ENCODE measurements at regions not wholly inside any gene's neighbourhood (a gene's known extent, or its start where the extent isn't known, plus 50 kb on each side); places are given as distances from the start of the nearest gene placed in this dataset.
A peak's percentile ranks its signal among the peaks of the same experiment; 100 is the strongest.

DNA sequence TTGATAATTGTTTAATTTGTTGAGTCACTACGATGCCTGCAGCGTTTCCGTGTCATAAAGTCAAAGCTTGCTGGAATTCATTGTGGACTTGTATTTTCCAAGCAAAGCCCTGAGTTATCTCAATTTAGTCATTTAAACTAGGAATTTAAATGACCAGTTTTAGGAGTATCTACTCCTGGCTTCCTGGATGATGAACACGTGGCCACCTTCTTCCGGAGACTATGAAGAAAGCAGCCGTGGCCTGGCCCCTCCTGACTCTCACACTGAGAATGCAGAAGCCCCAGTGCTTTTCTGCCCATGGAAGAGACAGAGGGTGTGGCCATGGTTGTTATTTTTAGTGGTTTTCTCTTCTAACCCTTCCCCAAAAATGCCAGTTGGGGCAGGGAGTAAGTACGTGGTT lies 250.7 kb upstream of the GATB start:
- Mint-ChIP-seq H3K4me3 (no peak overlapping the region), H3K36me3 (ENCODE audit: low read depth) (no peaks in the 10 kb centered on the region), H3K27ac (peak overlapping the region; percentile 70), H3K4me1 (peaks cover 39% of the 10 kb centered on the region), H3K27me3 (no peaks in the 10 kb centered on the region)
- no peaks in the 10 kb centered on the region for H3K9me3 ChIP-seq (ENCODE audit: control insufficient read depth, low read length, poor library complexity, severe bottlenecking)
- ATAC-seq, result no peak
- DNase-seq, result no peak

GRCh38 chr4:152010710-152011079 lies 249.9 kb upstream of the GATB start:
- peak overlapping the region; percentile 70 for H3K27ac Mint-ChIP-seq
- DNase-seq (no peak), ATAC-seq (peak; percentile 87)
- no peaks in the 10 kb centered on the region for H3K36me3 Mint-ChIP-seq (ENCODE audit: low read depth)
- H3K4me1 Mint-ChIP-seq, result peaks cover 39% of the 10 kb centered on the region
- H3K4me3 Mint-ChIP-seq, result peak overlapping the region; percentile 67
- H3K27me3 Mint-ChIP-seq, result peaks cover under 1% of the 10 kb centered on the region
- no peaks in the 10 kb centered on the region for H3K9me3 ChIP-seq (ENCODE audit: control insufficient read depth, low read length, poor library complexity, severe bottlenecking)

GRCh38 chr4:152009983-152010709 lies 249.3 kb upstream of the GATB start:
- H3K36me3 Mint-ChIP-seq (ENCODE audit: low read depth), result no peaks in the 10 kb centered on the region
- H3K27me3 Mint-ChIP-seq, result peaks cover 5% of the 10 kb centered on the region
- ATAC-seq, result no peak
- DNase-seq, result no peak
- H3K9me3 ChIP-seq (ENCODE audit: control insufficient read depth, low read length, poor library complexity, severe bottlenecking), result no peaks in the 10 kb centered on the region
- peaks cover 39% of the 10 kb centered on the region for H3K4me1 Mint-ChIP-seq
- peak overlapping the region; percentile 70 for H3K27ac Mint-ChIP-seq
- H3K4me3 Mint-ChIP-seq, result peak overlapping the region; percentile 67

- peak overlapping the region; percentile 70 for H3K27ac Mint-ChIP-seq
- no peaks in the 10 kb centered on the region for H3K36me3 Mint-ChIP-seq (ENCODE audit: low read depth)
- H3K4me3 Mint-ChIP-seq, result no peak overlapping the region
- ATAC-seq, result no peak
- no peaks in the 10 kb centered on the region for H3K9me3 ChIP-seq (ENCODE audit: control insufficient read depth, low read length, poor library complexity, severe bottlenecking)
- H3K4me1 Mint-ChIP-seq, result peaks cover 37% of the 10 kb centered on the region
- no peak for DNase-seq
- H3K27me3 Mint-ChIP-seq, result peaks cover 5% of the 10 kb centered on the region
These were observed 248.3 kb upstream of the GATB start for GRCh38 chr4:152009031-152009670.

DNA sequence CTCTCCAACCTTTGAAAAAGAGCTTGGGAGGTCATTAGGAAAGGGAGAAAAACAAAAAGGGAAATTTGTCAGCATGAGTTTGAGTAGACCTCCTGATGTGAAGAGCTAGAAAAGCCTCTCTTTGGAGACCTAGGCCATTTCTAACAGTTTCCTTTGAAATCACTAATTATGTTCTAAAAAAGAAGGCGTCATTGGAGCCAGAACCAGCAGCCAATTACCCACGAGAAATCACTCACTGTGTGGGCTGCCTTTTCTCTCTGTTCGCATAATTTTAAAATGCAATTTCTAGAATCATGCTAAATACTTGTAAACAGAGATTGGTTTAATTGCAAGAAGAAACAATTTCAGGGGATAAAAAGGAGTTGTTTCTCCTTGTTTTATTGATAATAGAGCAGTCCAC lies 246.3 kb upstream of the GATB start:
- Mint-ChIP-seq H3K27me3 (peaks cover 5% of the 10 kb centered on the region), H3K4me1 (peaks cover 37% of the 10 kb centered on the region), H3K27ac (no peak overlapping the region), H3K4me3 (no peak overlapping the region), H3K36me3 (ENCODE audit: low read depth) (no peaks in the 10 kb centered on the region)
- no peak for DNase-seq
- H3K9me3 ChIP-seq (ENCODE audit: control insufficient read depth, low read length, poor library complexity, severe bottlenecking), result no peaks in the 10 kb centered on the region
- ATAC-seq, result no peak

GRCh38 chr4:152004801-152005200 lies 244.0 kb upstream of the GATB start:
- Mint-ChIP-seq H3K36me3 (ENCODE audit: low read depth) (no peaks in the 10 kb centered on the region), H3K4me1 (peaks cover 19% of the 10 kb centered on the region), H3K4me3 (no peak overlapping the region), H3K27ac (no peak overlapping the region), H3K27me3 (peaks cover 5% of the 10 kb centered on the region)
- ATAC-seq (no peak), DNase-seq (no peak)
- H3K9me3 ChIP-seq (ENCODE audit: control insufficient read depth, low read length, poor library complexity, severe bottlenecking), result no peaks in the 10 kb centered on the region

GRCh38 chr4:152000518-152000917 lies 239.7 kb upstream of the GATB start:
- no peak for DNase-seq
- H3K9me3 ChIP-seq (ENCODE audit: control insufficient read depth, low read length, poor library complexity, severe bottlenecking), result no peaks in the 10 kb centered on the region
- peaks cover 3% of the 10 kb centered on the region for H3K27me3 Mint-ChIP-seq
- H3K4me1 Mint-ChIP-seq, result peaks cover 13% of the 10 kb centered on the region
- no peak for ATAC-seq
- no peak overlapping the region for H3K27ac Mint-ChIP-seq
- H3K4me3 Mint-ChIP-seq, result no peak overlapping the region
- no peaks in the 10 kb centered on the region for H3K36me3 Mint-ChIP-seq (ENCODE audit: low read depth)

DNA sequence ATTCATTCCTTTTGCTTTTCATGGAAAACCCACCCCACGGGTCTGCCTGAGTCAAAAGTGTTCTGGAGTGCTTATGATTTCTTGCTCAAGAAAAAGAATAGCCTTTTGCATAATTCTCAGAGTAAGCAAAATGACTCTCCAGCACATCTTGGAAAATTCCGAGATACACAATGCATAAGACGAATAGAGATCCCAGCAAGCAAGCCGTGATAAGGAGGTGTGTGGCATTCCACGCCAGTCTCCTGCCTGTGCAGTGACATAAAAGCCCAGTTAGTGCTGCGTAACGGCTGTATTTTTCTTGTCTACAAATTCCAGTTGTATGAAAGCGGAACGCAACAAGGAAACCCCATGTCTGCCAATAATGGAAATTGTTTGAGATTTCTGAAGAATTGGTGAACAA lies 237.9 kb upstream of the GATB start:
- DNase-seq (no peak), ATAC-seq (no peak)
- no peaks in the 10 kb centered on the region for H3K9me3 ChIP-seq (ENCODE audit: control insufficient read depth, low read length, poor library complexity, severe bottlenecking)
- Mint-ChIP-seq H3K27me3 (no peaks in the 10 kb centered on the region), H3K27ac (no peak overlapping the region), H3K4me3 (no peak overlapping the region), H3K36me3 (ENCODE audit: low read depth) (no peaks in the 10 kb centered on the region), H3K4me1 (peaks cover 15% of the 10 kb centered on the region)

- no peaks in the 10 kb centered on the region for H3K36me3 Mint-ChIP-seq (ENCODE audit: low read depth)
- no peaks in the 10 kb centered on the region for H3K27me3 Mint-ChIP-seq
- ATAC-seq (no peak), DNase-seq (no peak)
- H3K27ac Mint-ChIP-seq, result no peak overlapping the region
- H3K4me3 Mint-ChIP-seq, result no peak overlapping the region
- H3K9me3 ChIP-seq (ENCODE audit: control insufficient read depth, low read length, poor library complexity, severe bottlenecking), result no peaks in the 10 kb centered on the region
- peaks cover 11% of the 10 kb centered on the region for H3K4me1 Mint-ChIP-seq
These were observed 236.7 kb upstream of the GATB start for GRCh38 chr4:151997461-151997860.

DNA sequence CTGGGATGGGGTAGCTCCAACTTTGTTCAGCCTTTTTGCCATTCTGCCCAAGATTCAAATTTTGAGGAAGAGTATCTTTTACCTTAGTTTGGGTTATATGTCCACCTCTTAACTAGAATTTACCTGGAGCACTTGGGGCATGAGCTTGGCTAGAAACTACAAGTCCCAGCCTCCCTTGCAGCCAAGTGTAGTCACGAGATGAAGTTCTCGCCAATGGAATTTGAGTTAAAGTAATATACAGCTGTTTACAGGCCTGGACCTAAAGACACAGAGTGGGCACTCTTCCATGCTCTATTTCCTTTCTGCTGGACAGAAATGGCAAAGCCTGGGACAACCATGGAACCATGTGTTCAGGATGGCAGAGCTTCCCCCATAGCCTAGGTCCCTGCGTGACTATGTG lies 233.6 kb upstream of the GATB start:
- Mint-ChIP-seq H3K4me3 (no peak overlapping the region), H3K27ac (no peak overlapping the region), H3K27me3 (no peaks in the 10 kb centered on the region), H3K36me3 (ENCODE audit: low read depth) (no peaks in the 10 kb centered on the region), H3K4me1 (peaks cover 33% of the 10 kb centered on the region)
- H3K9me3 ChIP-seq (ENCODE audit: control insufficient read depth, low read length, poor library complexity, severe bottlenecking), result no peaks in the 10 kb centered on the region
- ATAC-seq (no peak), DNase-seq (no peak)

GRCh38 chr4:151993521-151993920 lies 232.7 kb upstream of the GATB start:
- H3K36me3 Mint-ChIP-seq (ENCODE audit: low read depth), result no peaks in the 10 kb centered on the region
- no peaks in the 10 kb centered on the region for H3K9me3 ChIP-seq (ENCODE audit: control insufficient read depth, low read length, poor library complexity, severe bottlenecking)
- peaks cover 34% of the 10 kb centered on the region for H3K4me1 Mint-ChIP-seq
- ATAC-seq, result no peak
- H3K27me3 Mint-ChIP-seq, result no peaks in the 10 kb centered on the region
- no peak for DNase-seq
- peak overlapping the region; percentile 5 for H3K4me3 Mint-ChIP-seq
- H3K27ac Mint-ChIP-seq, result no peak overlapping the region

DNA sequence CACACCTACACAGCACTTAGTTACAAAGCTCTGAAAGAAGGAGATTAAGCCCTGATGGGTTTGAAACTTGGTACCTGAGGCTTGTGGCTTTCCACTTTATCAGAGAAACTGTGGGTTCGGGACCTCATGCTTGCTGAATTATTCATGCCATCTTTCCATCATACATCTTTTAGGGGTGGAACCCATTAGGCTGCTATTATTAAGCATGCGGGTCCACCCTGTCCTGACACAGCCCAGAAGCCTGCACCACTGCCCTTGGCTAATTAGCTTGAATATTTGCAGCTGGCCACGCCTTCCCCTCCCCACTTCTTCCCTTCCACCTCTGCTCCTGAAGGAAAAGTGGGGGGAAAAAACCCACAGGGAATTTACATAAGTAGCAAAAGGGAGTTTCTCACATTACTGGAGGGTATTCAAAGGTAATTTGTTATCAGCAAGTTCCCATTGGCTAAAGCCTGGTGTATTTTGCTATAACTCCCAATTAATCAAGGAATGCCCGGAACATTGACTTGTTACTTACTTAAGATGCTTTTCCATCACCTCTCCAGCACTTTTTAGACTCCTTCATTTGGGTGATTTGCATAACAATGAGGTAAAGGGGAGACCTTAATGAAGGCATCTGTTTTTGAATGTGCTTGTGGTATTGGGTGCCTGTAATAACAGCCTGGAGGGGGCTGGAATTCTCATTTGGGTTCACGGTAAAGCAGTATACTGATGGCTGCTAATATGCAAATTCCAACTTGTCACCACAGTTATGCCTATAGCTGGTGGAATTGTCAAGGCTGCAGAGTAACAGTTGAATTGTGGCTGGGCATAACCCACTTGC lies 231.7 kb upstream of the GATB start:
- H3K27ac Mint-ChIP-seq, result peak overlapping the region; percentile 88
- no peak for ATAC-seq
- H3K27me3 Mint-ChIP-seq, result no peaks in the 10 kb centered on the region
- H3K4me1 Mint-ChIP-seq, result peaks cover 34% of the 10 kb centered on the region
- no peaks in the 10 kb centered on the region for H3K36me3 Mint-ChIP-seq (ENCODE audit: low read depth)
- peak overlapping the region; percentile 28 for H3K4me3 Mint-ChIP-seq
- H3K9me3 ChIP-seq (ENCODE audit: control insufficient read depth, low read length, poor library complexity, severe bottlenecking), result no peaks in the 10 kb centered on the region
- DNase-seq, result no peak

- no peaks in the 10 kb centered on the region for H3K9me3 ChIP-seq (ENCODE audit: control insufficient read depth, low read length, poor library complexity, severe bottlenecking)
- Mint-ChIP-seq H3K4me3 (peak overlapping the region; percentile 62), H3K36me3 (ENCODE audit: low read depth) (no peaks in the 10 kb centered on the region), H3K4me1 (peaks cover 34% of the 10 kb centered on the region), H3K27ac (peak overlapping the region; percentile 88), H3K27me3 (no peaks in the 10 kb centered on the region)
- DNase-seq (no peak), ATAC-seq (no peak)
These were observed 231.0 kb upstream of the GATB start for GRCh38 chr4:151991884-151992167.

Data from T-helper 17 cell (primary cell).